ENCODE measurements at regions not wholly inside any gene's neighbourhood (a gene's known extent, or its start where the extent isn't known, plus 50 kb on each side); places are given as distances from the start of the nearest gene placed in this dataset.

DNA sequence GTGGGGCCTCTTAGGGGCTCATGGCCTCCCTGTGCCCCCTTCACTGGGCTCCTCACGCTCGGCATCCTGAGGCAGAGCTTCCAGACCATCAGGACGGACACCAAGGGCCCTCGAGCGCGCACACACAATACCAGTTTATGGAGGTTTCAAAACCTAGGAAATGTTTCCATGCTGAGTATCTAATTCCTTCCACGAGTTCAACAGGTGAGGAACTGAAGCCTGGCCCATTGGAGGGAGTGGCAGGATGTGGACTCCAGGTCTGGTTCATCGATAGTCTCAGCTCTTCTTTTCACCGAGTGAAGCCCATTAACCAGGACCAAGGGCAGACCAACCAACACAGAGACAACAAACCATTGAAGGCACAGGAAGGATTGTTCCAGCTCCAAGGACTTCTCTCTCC is 336.7 kb upstream of the SHH start:
- TF ChIP-seq SP1 (IDR thresholded peaks at IDR 0.05) (no peak), FOXK2 (IDR thresholded peaks at IDR 0.05) (no peak), ELF4 (IDR thresholded peaks at IDR 0.05) (no peak), NFRKB (IDR thresholded peaks at IDR 0.05) (no peak), ARNT (IDR thresholded peaks at IDR 0.05) (no peak), TARDBP (IDR thresholded peaks at IDR 0.05) (no peak), ZNF384 (IDR thresholded peaks at IDR 0.05) (no peak), LEF1 (IDR thresholded peaks at IDR 0.05; ENCODE audit: borderline replicate concordance) (no peak), FOXM1 (IDR thresholded peaks at IDR 0.05; ENCODE audit: borderline replicate concordance) (no peak), L3MBTL2 (conservative IDR thresholded peaks at IDR 0.05) (no peak)
